HG02852 (cell line): ENCODE measurements at regions not wholly inside any gene's neighbourhood (a gene's known extent, or its start where the extent isn't known, plus 50 kb on each side); places are given as distances from the start of the nearest gene placed in this dataset.
"Not testable (repeated sequence)": the region's sequence is repeated elsewhere in the genome, so short reads cannot be mapped to it uniquely, and the experiment has no call there.

Experiments used
- ATAC-seq: cut with Tn5 transposase; IDR thresholded peaks from one replicate; pipeline ENCODE4 v1.9.1; 2021; ENCODE audit warnings: mild to moderate bottlenecking, moderate library complexity; ENCODE audit not compliant: unreplicated experiment

GRCh38 chr10:28733245-28733644 is 55.9 kb downstream of the BAMBI start:
- no peak for ATAC-seq

- ATAC-seq, result no peak
These were observed 56.3 kb downstream of the BAMBI start for GRCh38 chr10:28733647-28734046.

DNA sequence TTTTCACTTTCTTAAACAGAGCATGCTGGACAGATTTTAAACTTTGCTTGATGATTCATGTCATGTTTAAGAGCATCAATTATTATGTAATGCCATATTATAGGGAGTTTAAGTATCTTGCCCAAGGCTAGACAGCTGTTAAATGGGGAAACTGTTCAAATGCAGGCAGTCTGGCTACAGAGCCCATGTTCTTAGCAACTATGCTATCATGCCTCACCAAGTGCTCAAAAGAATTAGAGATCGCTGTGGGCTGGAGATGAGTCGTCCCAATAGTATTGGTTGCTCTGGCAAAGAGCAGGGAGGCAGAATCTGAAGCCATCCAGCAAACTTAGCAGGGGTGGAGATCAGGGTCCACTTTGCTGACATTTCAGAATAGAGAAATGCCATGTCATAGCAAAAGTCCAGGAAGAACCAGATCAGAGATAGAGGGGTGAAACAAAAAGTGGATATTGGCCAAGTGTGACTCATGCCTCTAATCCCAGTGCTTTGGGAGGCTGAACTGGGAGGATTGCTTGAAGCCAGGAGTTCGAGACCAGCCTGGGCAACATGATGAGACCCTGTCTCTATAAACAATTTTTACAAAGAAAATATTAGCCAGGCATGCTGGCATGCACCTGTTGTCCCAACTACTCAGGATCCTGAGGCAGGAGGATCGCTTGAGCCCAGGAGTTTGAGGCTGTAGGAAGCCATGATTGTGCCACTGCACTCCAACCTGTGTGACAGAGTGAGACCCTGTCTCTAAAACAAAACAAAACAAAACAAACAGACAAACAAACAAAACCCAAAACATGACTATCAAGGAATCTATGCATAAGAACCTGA is 57.8 kb downstream of the BAMBI start:
- ATAC-seq, result no peak

- ATAC-seq, result no peak
These were observed 59.8 kb downstream of the BAMBI start for GRCh38 chr10:28737096-28737495.

GRCh38 chr10:28738200-28738599 is 60.9 kb downstream of the BAMBI start:
- ATAC-seq, result no peak

- ATAC-seq, result no peak
These were observed 66.3 kb downstream of the BAMBI start for GRCh38 chr10:28743576-28743975.

DNA sequence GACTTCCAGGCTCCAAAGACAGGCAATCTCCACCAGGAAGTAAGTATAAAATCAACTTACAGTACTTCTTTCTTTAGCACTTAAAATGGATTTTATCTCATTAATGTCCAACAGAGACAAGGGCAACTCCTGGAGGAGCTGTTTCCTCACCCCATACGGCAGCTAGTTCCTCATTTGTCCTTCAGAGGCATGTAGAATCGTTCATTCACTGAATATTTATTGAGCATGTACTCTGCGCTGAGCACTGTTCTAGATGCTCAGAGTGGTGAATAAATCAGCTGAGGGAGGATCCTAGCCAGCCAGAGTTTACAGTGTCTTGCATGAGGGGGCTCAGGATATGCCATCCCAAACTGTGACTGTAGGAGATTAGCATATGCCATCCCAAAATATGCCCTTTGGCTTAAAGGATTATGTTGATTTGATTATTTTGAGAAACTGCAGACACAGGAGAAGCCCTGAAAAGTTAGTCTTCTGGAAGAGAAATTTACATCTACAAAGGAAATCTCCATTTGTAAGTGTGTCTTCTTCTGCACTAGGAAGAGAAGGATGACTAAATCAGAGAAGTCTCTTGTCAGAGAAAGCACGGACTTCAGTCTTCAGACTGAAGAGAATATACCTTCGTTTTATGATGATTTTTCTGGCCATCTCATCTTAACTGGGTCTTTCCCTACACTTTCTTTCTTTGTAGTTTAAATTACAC is 66.9 kb downstream of the BAMBI start:
- no peak for ATAC-seq

DNA sequence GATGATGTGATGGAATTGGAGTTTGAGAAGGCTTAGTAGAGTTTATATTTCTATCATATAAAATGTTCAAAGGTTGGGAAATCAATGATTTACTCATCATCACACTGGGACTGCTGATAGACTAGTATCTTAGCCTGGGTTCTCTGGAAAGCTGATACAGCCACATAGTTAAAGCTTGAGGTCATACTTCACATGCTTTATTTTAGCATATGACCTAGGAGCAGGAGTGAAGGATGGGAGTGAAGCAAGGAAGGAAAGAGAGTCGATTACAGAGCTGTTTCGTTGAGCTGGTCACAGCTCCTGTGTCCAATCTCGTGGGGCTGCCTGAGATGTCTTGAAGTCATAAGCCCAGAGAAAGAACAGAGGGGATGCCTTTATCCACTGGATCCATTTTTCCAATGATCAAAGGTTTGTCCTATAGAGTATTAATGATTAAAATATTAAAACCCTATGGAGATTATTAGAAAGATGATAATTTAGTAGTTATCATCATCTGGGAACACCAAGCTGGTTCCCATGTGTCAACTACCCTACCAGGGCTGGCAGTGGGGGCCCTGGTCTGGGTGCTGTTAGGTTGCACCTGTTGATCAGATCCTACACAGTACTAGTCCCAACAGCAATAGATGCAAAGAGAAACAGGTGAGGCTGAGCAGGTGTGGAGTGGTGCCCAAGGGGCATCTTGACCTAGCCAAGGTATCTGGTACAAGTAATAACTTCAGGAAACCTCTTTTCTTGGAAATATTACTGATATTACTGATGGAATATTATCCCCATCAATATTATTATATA is 77.8 kb downstream of the BAMBI start:
- ATAC-seq, result no peak

- no peak for ATAC-seq
These were observed 83.9 kb downstream of the BAMBI start for GRCh38 chr10:28761084-28761846.

GRCh38 chr10:28763471-28764170 is 86.3 kb downstream of the BAMBI start:
- ATAC-seq, result no peak

- ATAC-seq, result no peak
These were observed 88.3 kb downstream of the BAMBI start for GRCh38 chr10:28765641-28766040.

GRCh38 chr10:28768227-28768626 is 90.9 kb downstream of the BAMBI start:
- no peak for ATAC-seq

DNA sequence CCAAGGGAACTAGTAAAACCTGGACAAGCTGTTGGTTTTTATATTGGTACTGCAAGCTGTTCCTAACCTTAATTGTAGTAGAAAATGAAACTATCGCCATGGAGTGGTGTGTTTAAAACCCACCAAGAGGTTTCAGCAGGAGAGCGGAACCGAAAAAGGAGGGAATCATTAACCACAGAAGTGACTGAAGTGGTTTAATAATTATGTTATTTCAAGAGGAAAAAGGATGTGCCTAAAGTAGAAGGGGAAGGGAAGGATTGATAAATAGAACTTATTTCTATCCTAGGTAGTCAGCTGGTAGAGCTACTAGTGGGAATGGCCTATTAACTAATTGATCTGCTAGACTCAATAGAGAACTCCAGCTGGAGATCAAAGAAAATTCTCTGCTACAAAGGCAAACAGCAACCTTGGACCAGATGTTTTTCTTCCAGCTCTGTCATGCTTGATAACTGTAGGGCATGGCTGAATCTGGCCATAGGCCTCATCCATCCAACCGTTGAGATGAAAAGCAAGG is 91.8 kb downstream of the BAMBI start:
- no peak for ATAC-seq

GRCh38 chr10:28771580-28772090 is 94.3 kb downstream of the BAMBI start:
- ATAC-seq, result not testable (repeated sequence)

- no peak for ATAC-seq
These were observed 97.0 kb downstream of the BAMBI start for GRCh38 chr10:28774051-28774995.

- ATAC-seq, result no peak
These were observed 98.5 kb downstream of the BAMBI start for GRCh38 chr10:28775773-28776172.

DNA sequence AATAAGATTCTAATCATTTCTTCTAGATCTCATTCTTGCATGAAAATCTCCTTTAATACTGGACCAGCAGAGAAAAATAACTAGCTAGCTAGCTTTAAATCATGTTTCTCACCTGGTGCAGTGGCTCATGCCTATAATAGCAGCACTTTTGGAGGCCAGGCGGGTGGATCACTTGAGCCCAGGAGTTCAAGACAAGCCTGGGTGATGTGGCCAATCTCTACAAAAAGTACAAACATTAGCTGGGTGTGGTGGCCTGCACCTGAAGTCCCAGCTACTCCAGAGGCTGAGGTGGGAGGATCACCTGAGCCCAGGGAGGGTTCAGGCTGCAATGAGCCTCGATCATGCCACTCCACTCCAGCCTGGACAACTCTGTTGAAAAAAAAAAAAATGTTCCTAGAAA is 99.2 kb downstream of the BAMBI start:
- no peak for ATAC-seq

DNA sequence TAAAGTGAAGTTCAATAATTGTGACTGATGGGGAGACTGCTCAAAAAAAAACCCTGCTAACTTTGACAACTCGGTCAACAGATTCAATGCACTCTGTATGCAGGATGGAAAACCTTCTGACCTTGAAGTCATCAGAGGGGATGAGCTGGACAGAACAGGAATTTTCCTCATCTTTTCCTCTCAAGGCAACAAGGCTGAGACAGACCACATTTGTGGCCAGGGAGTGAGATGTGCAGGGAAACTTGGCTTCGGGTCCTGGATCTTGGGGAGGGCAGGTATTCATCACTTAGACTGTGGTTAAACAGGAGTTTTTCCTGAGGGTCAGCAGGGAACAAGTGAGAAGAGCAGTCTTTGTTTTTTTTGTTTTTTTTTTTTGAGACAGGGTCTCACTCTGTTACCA is 100.6 kb downstream of the BAMBI start:
- no peak for ATAC-seq

DNA sequence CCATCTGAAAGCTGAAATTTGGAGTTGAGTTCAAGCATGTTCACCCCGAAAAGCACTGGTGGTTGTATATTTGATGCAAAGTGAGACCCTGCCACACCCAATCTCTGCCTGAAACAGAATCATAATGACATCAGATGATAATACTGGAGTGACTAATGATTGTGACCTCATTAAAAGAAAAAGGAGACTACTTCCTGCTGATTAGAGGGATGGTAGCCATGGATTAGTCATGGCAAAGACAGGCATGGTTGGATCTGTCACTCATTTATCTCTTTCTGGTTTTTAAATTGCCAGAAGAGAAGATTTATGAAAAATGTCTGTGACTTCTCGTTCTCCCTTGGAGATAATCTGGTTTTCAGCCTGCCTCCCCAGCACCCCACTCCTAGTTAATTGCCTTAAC is 101.2 kb downstream of the BAMBI start:
- ATAC-seq, result no peak
